ENCODE measurements at regions not wholly inside any gene's neighbourhood (a gene's known extent, or its start where the extent isn't known, plus 50 kb on each side); places are given as distances from the start of the nearest gene placed in this dataset.

DNA sequence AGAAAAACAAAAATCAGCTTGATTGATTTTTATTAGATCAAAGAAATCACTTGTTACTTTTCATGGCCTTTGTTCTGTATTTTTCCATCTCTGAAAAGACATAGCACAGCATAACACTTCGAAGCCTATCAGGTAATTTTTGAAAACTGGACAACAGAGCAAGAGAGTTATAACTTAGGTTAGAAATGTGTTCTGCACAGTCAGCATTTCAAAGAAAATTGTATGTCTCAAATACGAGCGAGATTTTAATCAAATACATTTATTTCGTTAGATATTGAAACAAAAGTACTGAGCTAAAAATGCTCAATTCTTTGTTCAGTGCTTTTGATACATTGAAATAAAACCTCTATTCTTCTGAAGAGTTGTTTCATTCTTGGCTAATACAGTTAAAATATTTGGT is 144.1 kb upstream of the SLC10A2 start:
- Histone ChIP-seq H2BK20ac (ENCODE audit: low read length) (no peak overlapping the region), H3K79me1 (ENCODE audit: low read depth, low read length) (no peaks in the 10 kb centered on the region), H3K36me3 (ENCODE audit: control insufficient read depth in 2 of 4, insufficient read depth in 4 of 4, low read length in 3 of 4) (no peaks in the 10 kb centered on the region), H3K23ac (ENCODE audit: insufficient read length) (no peak overlapping the region), H3K9me3 (ENCODE audit: insufficient read depth in 2 of 2, low read depth in 1 of 2, low read length in 1 of 2) (no peaks in the 10 kb centered on the region), H2BK120ac (replicated peaks; ENCODE audit: low read depth, low read length) (no peak overlapping the region), H2BK5ac (ENCODE audit: low read depth, low read length) (no peak overlapping the region), H3K4me1 (replicated peaks in 1 of 4; ENCODE audit: control insufficient read depth in 3 of 4, insufficient read depth in 4 of 4, low read length in 3 of 4) (no peaks in the 10 kb centered on the region), H3K79me2 (ENCODE audit: control insufficient read depth in 1 of 2, insufficient read depth in 2 of 2, low read length in 2 of 2) (no peaks in the 10 kb centered on the region), H3K56ac (replicated peaks; ENCODE audit: insufficient read length, low read depth, low read length) (no peak overlapping the region), H3K23me2 (ENCODE audit: low read depth, low read length) (no peaks in the 10 kb centered on the region), H4K5ac (ENCODE audit: insufficient read length, low read depth, low read length) (no peak overlapping the region), H2AK5ac (ENCODE audit: low read depth, low read length) (no peak overlapping the region), H2BK15ac (ENCODE audit: low read length) (no peak overlapping the region), H3K4me3 (ENCODE audit: extremely low read depth in 1 of 4, insufficient read depth in 2 of 4, low read depth in 3 of 4, low read length in 4 of 4) (no peak overlapping the region), H3K27ac (ENCODE audit: low read depth, low read length) (no peak overlapping the region), H3K14ac (ENCODE audit: insufficient read length) (no peak overlapping the region), H3K4me2 (ENCODE audit: insufficient read depth in 1 of 2, low read depth in 2 of 2, low read length in 2 of 2) (no peak overlapping the region), H2BK12ac (ENCODE audit: low read depth, low read length) (no peak overlapping the region), H2AFZ (ENCODE audit: low read length) (peak overlapping the region; percentile 29; the same call in 1 of the 2 replicates), H3K27me3 (replicated peaks in 1 of 4; ENCODE audit: control insufficient read depth in 3 of 4, extremely low read depth in 1 of 4, insufficient read depth in 3 of 4, low read length in 3 of 4) (no peaks in the 10 kb centered on the region), H3K9ac (replicated peaks in 1 of 4; ENCODE audit: extremely low read depth in 1 of 4, low read depth in 3 of 4, low read length in 3 of 4) (no peak overlapping the region), H4K20me1 (replicated peaks in 1 of 2; ENCODE audit: control insufficient read depth in 1 of 2, insufficient read depth in 2 of 2, low read length in 2 of 2) (no peaks in the 10 kb centered on the region), H4K8ac (ENCODE audit: extremely low read depth, insufficient read depth, low read length) (no peak overlapping the region), H3K4ac (replicated peaks; ENCODE audit: insufficient read length, low read depth, low read length) (no peak overlapping the region), H4K91ac (replicated peaks; ENCODE audit: insufficient read length, low read length) (no peak overlapping the region), H3K18ac (ENCODE audit: extremely low read depth, low read length) (no peak overlapping the region)
- FAIRE-seq, result no peak
- WGBS, 2 experiments (ENCODE audit: extremely low coverage in 1 of 2, insufficient coverage in 1 of 2, insufficient read length in 1 of 2, insufficient replicate concordance in 2 of 2, low coverage in 1 of 2, low lambda C conversion rate in 2 of 2, missing lambda C conversion rate in 1 of 2), result 91% methylated on average over 4 of the region's 4 CpGs; no CpG with 5 or more reads in 1 of the 2 experiments
- POLR2A ChIA-PET (ENCODE audit: partially characterized antibody), result no interaction called here
- peak; percentile 57; the same call in 1 of the 2 replicates for TF ChIP-seq MAFK (IDR thresholded peaks at IDR 0.05; ENCODE audit: low read depth, low read length)
- TF ChIP-seq, protein P1, sequence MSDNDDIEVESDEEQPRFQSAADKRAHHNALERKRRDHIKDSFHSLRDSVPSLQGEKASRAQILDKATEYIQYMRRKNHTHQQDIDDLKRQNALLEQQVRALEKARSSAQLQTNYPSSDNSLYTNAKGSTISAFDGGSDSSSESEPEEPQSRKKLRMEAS (IDR thresholded peaks at IDR 0.05), result no peak
- CTCF ChIA-PET (ENCODE audit: partially characterized antibody), result no interaction called here
- no peak for DNase-seq (ENCODE audit: low read depth in 1 of 2, low spot score in 2 of 2)
